WTC11 (cell line): ENCODE measurements at regions not wholly inside any gene's neighbourhood (a gene's known extent, or its start where the extent isn't known, plus 50 kb on each side); places are given as distances from the start of the nearest gene placed in this dataset.

Experiments
- ATAC-seq: fragments of 200-7000 bp; cut with Tn5 transposase; 2 replicates; pipeline ENCODE4 v1.10.0; 2021; ENCODE audit warnings: mild to moderate bottlenecking, moderate library complexity
- CTCF ChIA-PET: fragments of 300-600 bp; sonication (Branson Sonifier 250); formaldehyde crosslinking; loops from one replicate; lab custom pipeline; 2021; ENCODE audit warnings: antibody characterized with exemption; lab: Charles Lee
- POLR2A ChIA-PET: fragments of 350-600 bp; sonication (Branson Sonifier 250); formaldehyde crosslinking; loops from one replicate; lab custom pipeline; 2021; ENCODE audit warnings: antibody characterized with exemption; lab: Charles Lee
- DNase-seq: peaks from one replicate; pipeline ENCODE4 v3.0.0; 2021; ENCODE audit warnings: low spot score
- H3K27ac Mint-ChIP-seq: 2 replicates; pipeline ENCODE4 v1.8.0; 2021; ENCODE audit warnings: mixed read lengths
- H3K27me3 Mint-ChIP-seq: 2 replicates; pipeline ENCODE4 v1.8.0; 2021; ENCODE audit warnings: low read depth, mild to moderate bottlenecking, moderate library complexity, mixed read lengths
- H3K36me3 Mint-ChIP-seq: 2 replicates; pipeline ENCODE4 v1.8.0; 2021; ENCODE audit warnings: mixed read lengths
- H3K4me1 Mint-ChIP-seq: 2 replicates; pipeline ENCODE4 v1.8.0; 2022; ENCODE audit warnings: mixed read lengths
- H3K4me3 Mint-ChIP-seq: 2 replicates; pipeline ENCODE4 v1.8.0; 2021; ENCODE audit warnings: mild to moderate bottlenecking, moderate library complexity, mixed read lengths
- H3K9me3 Mint-ChIP-seq: 2 replicates; pipeline ENCODE4 v1.8.0; 2021; ENCODE audit warnings: mixed read lengths
- ATF1 ChIP-seq: sonication (generic); formaldehyde crosslinking; IDR thresholded peaks from 2 replicates; pipeline ENCODE4 v1.8.1; 2023; ENCODE audit warnings: mild to moderate bottlenecking, moderate library complexity, missing genetic modification reagents
- ATF2 ChIP-seq: sonication (generic); formaldehyde crosslinking; IDR thresholded peaks from 2 replicates; pipeline ENCODE4 v1.8.1; 2022; ENCODE audit warnings: low read depth, missing genetic modification reagents, borderline replicate concordance
- CDX4 ChIP-seq: fragments of 250-450 bp; sonication (Bioruptor Pico); IDR thresholded peaks from 2 replicates; pipeline ENCODE4 v1.9.0; 2021; ENCODE audit warnings: moderate library complexity, mild to moderate bottlenecking, inconsistent platforms, borderline replicate concordance
- CREM ChIP-seq: sonication (generic); formaldehyde crosslinking; IDR thresholded peaks from 2 replicates; pipeline ENCODE4 v1.8.1; 2022; ENCODE audit warnings: mild to moderate bottlenecking, missing genetic modification reagents, moderate library complexity
- E2F1 ChIP-seq: sonication (generic); formaldehyde crosslinking; IDR thresholded peaks from 2 replicates; pipeline ENCODE4 v1.8.0; 2022; ENCODE audit warnings: mild to moderate bottlenecking, missing genetic modification reagents
- FOXJ3 ChIP-seq: sonication (generic); formaldehyde crosslinking; IDR thresholded peaks from 2 replicates; pipeline ENCODE4 v1.9.0; 2021; ENCODE audit warnings: missing genetic modification reagents, mild to moderate bottlenecking, borderline replicate concordance
- FOXK1 ChIP-seq: sonication (generic); formaldehyde crosslinking; IDR thresholded peaks from 2 replicates; pipeline ENCODE4 v1.8.0; 2022; ENCODE audit warnings: mild to moderate bottlenecking, moderate library complexity, missing genetic modification reagents
- FOXP1 ChIP-seq: sonication (generic); formaldehyde crosslinking; IDR thresholded peaks from 2 replicates; pipeline ENCODE4 v1.8.0; 2022; ENCODE audit warnings: missing genetic modification reagents, mild to moderate bottlenecking, moderate library complexity, borderline replicate concordance
- MLX ChIP-seq: sonication (generic); formaldehyde crosslinking; IDR thresholded peaks from 2 replicates; pipeline ENCODE4 v1.8.1; 2023; ENCODE audit warnings: mild to moderate bottlenecking, missing genetic modification reagents, moderate library complexity
- MYBL2 ChIP-seq: sonication (generic); formaldehyde crosslinking; IDR thresholded peaks from 2 replicates; pipeline ENCODE4 v1.8.1; 2023; ENCODE audit warnings: mild to moderate bottlenecking, moderate library complexity, missing genetic modification reagents
- NR1H2 ChIP-seq: sonication (generic); formaldehyde crosslinking; IDR thresholded peaks from 2 replicates; pipeline ENCODE4 v1.9.0; 2021; ENCODE audit warnings: mild to moderate bottlenecking, moderate library complexity, missing genetic modification reagents
- SOX15 ChIP-seq: fragments of 250-450 bp; sonication (Bioruptor Pico); IDR thresholded peaks from 2 replicates; pipeline ENCODE4 v1.9.0; 2021; ENCODE audit warnings: mild to moderate bottlenecking
- ZBTB43 ChIP-seq: sonication (generic); formaldehyde crosslinking; IDR thresholded peaks from 2 replicates; pipeline ENCODE4 v1.8.1; 2023; ENCODE audit warnings: mild to moderate bottlenecking, missing genetic modification reagents
- ZNF512 ChIP-seq: sonication (generic); formaldehyde crosslinking; IDR thresholded peaks from 2 replicates; pipeline ENCODE4 v1.8.1; 2022; ENCODE audit warnings: missing genetic modification reagents, borderline replicate concordance

- TF ChIP-seq CDX4 (CRISPR knock-in tag) = no peak
- no peak for TF ChIP-seq ATF1 (CRISPR knock-in tag)
These were observed 938.9 kb downstream of the CDH11 start (continued) for GRCh38 chr16:64182985-64183384.

GRCh38 chr16:64181271-64181925 is 940.5 kb downstream of the CDH11 start:
- POLR2A ChIA-PET = no interaction called here
- no peak for TF ChIP-seq E2F1 (CRISPR knock-in tag)
- TF ChIP-seq FOXJ3 = no peak
- TF ChIP-seq ATF2 = no peak
- DNase-seq = no peak
- H3K36me3 Mint-ChIP-seq = peaks cover 32% of the 10 kb centered on the region
- H3K9me3 Mint-ChIP-seq = peaks cover 45% of the 10 kb centered on the region
- H3K27me3 Mint-ChIP-seq = peaks cover 5% of the 10 kb centered on the region; the same call in 1 of the 2 replicates
- CTCF ChIA-PET = no interaction called here
- H3K4me3 Mint-ChIP-seq = no peak overlapping the region
- peaks cover 9% of the 10 kb centered on the region; the same call in 1 of the 2 replicates for H3K4me1 Mint-ChIP-seq
- no peak for ATAC-seq
- H3K27ac Mint-ChIP-seq = no peak overlapping the region

GRCh38 chr16:64180136-64180900 is 941.5 kb downstream of the CDH11 start:
- no peak for DNase-seq
- Mint-ChIP-seq H3K27me3 (peaks cover 5% of the 10 kb centered on the region; the same call in 1 of the 2 replicates), H3K4me3 (no peak overlapping the region), H3K4me1 (peaks cover 9% of the 10 kb centered on the region; the same call in 1 of the 2 replicates), H3K27ac (no peak overlapping the region), H3K9me3 (peaks cover 50% of the 10 kb centered on the region), H3K36me3 (peaks cover 32% of the 10 kb centered on the region)
- CTCF ChIA-PET = no interaction called here
- ATAC-seq = no peak
- POLR2A ChIA-PET = no interaction called here
- no peak for TF ChIP-seq FOXP1 (CRISPR knock-in tag)
- TF ChIP-seq ZBTB43 (CRISPR knock-in tag) = no peak
- TF ChIP-seq SOX15 (CRISPR knock-in tag) = no peak
- no peak for TF ChIP-seq MLX (CRISPR knock-in tag)
- no peak for TF ChIP-seq ZNF512 (CRISPR knock-in tag)
- no peak for TF ChIP-seq MYBL2 (CRISPR knock-in tag)
- TF ChIP-seq NR1H2 = no peak
- no peak for TF ChIP-seq FOXK1 (CRISPR knock-in tag)
- TF ChIP-seq CREM (CRISPR knock-in tag) = no peak
